Loucy (cell line): ENCODE measurements at regions not wholly inside any gene's neighbourhood (a gene's known extent, or its start where the extent isn't known, plus 50 kb on each side); places are given as distances from the start of the nearest gene placed in this dataset.

Source experiments
- EZH2phosphoT487 ChIP-seq: fragments of 200-600 bp; IDR thresholded peaks from 2 replicates; pipeline ENCODE4 v1.6.1; 2018; ENCODE audit warnings: antibody characterized with exemption, mild to moderate bottlenecking, moderate library complexity, borderline replicate concordance
- TF ChIP-seq, protein P1 (sequence below): fragments of 200-600 bp; sonication (generic); conservative IDR thresholded peaks from 2 replicates; pipeline ENCODE4 v1.5.1; 2014; ENCODE audit warnings: mild to moderate bottlenecking, antibody characterized with exemption, low read length

DNA sequence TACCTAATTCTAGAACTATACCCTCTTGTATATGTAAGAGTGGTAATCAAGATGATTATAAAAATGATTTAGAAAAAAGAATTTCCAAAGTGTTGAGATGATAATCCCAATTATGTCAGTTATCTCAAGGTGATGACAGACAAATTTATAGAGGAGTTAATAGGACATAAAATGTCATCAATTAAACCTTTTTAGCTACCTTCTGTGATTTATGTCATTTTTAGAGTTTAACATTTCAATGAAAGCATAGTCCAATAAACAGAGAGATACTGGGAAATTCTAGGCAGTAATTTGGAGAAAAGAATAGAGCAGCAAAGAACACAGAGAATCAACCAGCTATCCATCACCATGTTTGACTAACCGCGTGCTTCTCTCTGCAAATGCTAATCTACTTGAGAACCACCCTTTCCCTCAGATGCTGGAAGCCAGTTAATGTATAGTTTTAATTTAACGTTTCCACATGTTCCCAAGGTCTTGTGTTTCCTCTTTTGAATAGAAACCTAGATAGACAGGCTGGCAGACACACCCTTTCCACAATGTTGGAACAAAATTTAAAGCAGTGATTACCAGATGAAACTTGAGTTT, 433.1 kb upstream of the FAM241A start:
- TF ChIP-seq, protein P1, sequence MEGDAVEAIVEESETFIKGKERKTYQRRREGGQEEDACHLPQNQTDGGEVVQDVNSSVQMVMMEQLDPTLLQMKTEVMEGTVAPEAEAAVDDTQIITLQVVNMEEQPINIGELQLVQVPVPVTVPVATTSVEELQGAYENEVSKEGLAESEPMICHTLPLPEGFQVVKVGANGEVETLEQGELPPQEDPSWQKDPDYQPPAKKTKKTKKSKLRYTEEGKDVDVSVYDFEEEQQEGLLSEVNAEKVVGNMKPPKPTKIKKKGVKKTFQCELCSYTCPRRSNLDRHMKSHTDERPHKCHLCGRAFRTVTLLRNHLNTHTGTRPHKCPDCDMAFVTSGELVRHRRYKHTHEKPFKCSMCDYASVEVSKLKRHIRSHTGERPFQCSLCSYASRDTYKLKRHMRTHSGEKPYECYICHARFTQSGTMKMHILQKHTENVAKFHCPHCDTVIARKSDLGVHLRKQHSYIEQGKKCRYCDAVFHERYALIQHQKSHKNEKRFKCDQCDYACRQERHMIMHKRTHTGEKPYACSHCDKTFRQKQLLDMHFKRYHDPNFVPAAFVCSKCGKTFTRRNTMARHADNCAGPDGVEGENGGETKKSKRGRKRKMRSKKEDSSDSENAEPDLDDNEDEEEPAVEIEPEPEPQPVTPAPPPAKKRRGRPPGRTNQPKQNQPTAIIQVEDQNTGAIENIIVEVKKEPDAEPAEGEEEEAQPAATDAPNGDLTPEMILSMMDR: no peak
- TF ChIP-seq EZH2phosphoT487: no peak
